GM12878 (cell line): ENCODE measurements at regions not wholly inside any gene's neighbourhood (a gene's known extent, or its start where the extent isn't known, plus 50 kb on each side); places are given as distances from the start of the nearest gene placed in this dataset.

Experiments
- ATAC-seq: fragments of 200-7000 bp; cut with Tn5 transposase; 3 replicates; pipeline ENCODE4 v1.9.1; 2020; ENCODE audit warnings: mild to moderate bottlenecking, moderate library complexity
- BruUV-seq: library from RNA; stranded (reverse); fragments of 400-500 nt; replicated peaks from 2 replicates; lab custom pipeline; 2021; lab: Mats Ljungman, UMichigan
- CTCF ChIA-PET: fragments of 300-600 bp; sonication (Branson Sonifier 250); formaldehyde crosslinking; extraction: SDS; loops from one replicate; lab custom pipeline; 2021; ENCODE audit warnings: inconsistent platforms; lab: Yijun Ruan, JAX
- POLR2A ChIA-PET: fragments of 350-600 bp; formaldehyde crosslinking; extraction: SDS; loops from one replicate; lab custom pipeline; 2021; ENCODE audit warnings: inconsistent platforms; lab: Charles Lee
- RAD21 ChIA-PET: fragments of 300-600 bp; sonication (Branson Sonifier 250); formaldehyde crosslinking; loops from one replicate; lab custom pipeline; 2023; ENCODE audit warnings: antibody characterized with exemption; ENCODE audit not compliant: unreplicated experiment; lab: Charles Lee
- SMC1A ChIA-PET: fragments of 300-600 bp; sonication (Branson Sonifier 250); formaldehyde crosslinking; loops from one replicate; lab custom pipeline; 2023; ENCODE audit not compliant: unreplicated experiment, uncharacterized antibody; lab: Charles Lee
- DNase-seq: peaks from one replicate; pipeline ENCODE4 v3.0.0-alpha.2; 2011; ENCODE audit warnings: low read depth, low spot score
- FAIRE-seq: peaks from 3 replicates; lab custom pipeline; 2011; peaks lifted over from hg19 to GRCh38; lab: Jason Lieb, UNC
- H2AFZ ChIP-seq: 2 replicates; pipeline ENCODE4 v1.6.0; 2011; ENCODE audit warnings: low read depth, low read length, control low read depth; ENCODE audit not compliant: control insufficient read depth
- H3K27ac ChIP-seq: 2 replicates; pipeline ENCODE4 v1.5.1; 2011; ENCODE audit warnings: control low read depth; ENCODE audit not compliant: control insufficient read depth, insufficient read depth
- H3K27me3 ChIP-seq, 2 experiments: replicated peaks in 1 of 2; 2 replicates each; pipeline versions ENCODE4 v1.6.0 to v1.6.1; 2011; ENCODE audit warnings: low read length in 1 of 2; ENCODE audit not compliant: control insufficient read depth in 2 of 2, insufficient read depth in 2 of 2
- H3K36me3 ChIP-seq, 2 experiments: 2 replicates each; pipeline ENCODE4 v1.5.1; 2011; ENCODE audit warnings: low read length in 1 of 2; ENCODE audit not compliant: control insufficient read depth in 2 of 2, insufficient read depth in 2 of 2
- H3K4me1 ChIP-seq: 2 replicates; pipeline ENCODE4 v1.6.1; 2011; ENCODE audit warnings: mild to moderate bottlenecking, low read length, moderate library complexity, mixed read lengths; ENCODE audit not compliant: control insufficient read depth, insufficient read depth
- H3K4me2 ChIP-seq: 2 replicates; pipeline ENCODE4 v1.6.0; 2011; ENCODE audit warnings: control low read depth; ENCODE audit not compliant: control insufficient read depth, insufficient read depth
- H3K4me3 ChIP-seq: fragments of 200-600 bp; sonication (generic); 2 replicates; pipeline ENCODE4 v1.5.1; 2016
- H3K79me2 ChIP-seq: 2 replicates; pipeline ENCODE4 v1.6.0; 2011; ENCODE audit warnings: low read length; ENCODE audit not compliant: control insufficient read depth, insufficient read depth
- H3K9ac ChIP-seq: 2 replicates; pipeline ENCODE4 v1.8.0; 2011; ENCODE audit warnings: low read length, control low read depth, mixed read lengths; ENCODE audit not compliant: control insufficient read depth, insufficient read depth
- H3K9me3 ChIP-seq: replicated peaks from 3 replicates; pipeline ENCODE4 v1.5.1; 2011; ENCODE audit warnings: mild to moderate bottlenecking, low read length; ENCODE audit not compliant: control insufficient read depth, insufficient read depth
- H4K20me1 ChIP-seq: 2 replicates; pipeline ENCODE4 v1.6.0; 2011; ENCODE audit not compliant: control insufficient read depth, insufficient read depth
- BACH1 ChIP-seq: fragments of 450-650 bp; IDR thresholded peaks from 2 replicates; pipeline ENCODE4 v1.6.1; 2017; ENCODE audit warnings: mild to moderate bottlenecking, borderline replicate concordance
- BCL3 ChIP-seq: IDR thresholded peaks from 2 replicates; pipeline ENCODE4 v1.6.1; 2011; ENCODE audit warnings: borderline replicate concordance, low read depth, mild to moderate bottlenecking, moderate library complexity, low read length; ENCODE audit not compliant: insufficient read depth, poor library complexity, severe bottlenecking
- CBX5 ChIP-seq: sonication (generic); IDR thresholded peaks from 2 replicates; pipeline ENCODE4 v1.6.1; 2016; ENCODE audit warnings: low read depth, moderate library complexity, mild to moderate bottlenecking, inconsistent platforms
- ESRRA ChIP-seq: IDR thresholded peaks from 2 replicates; pipeline ENCODE4 v1.6.1; 2012; ENCODE audit warnings: mild to moderate bottlenecking, low read length, improper control_type of control experiment
- FOXK2 ChIP-seq: fragments of 450-650 bp; IDR thresholded peaks from 2 replicates; pipeline ENCODE4 v1.6.1; 2017; ENCODE audit warnings: mild to moderate bottlenecking, moderate library complexity
- GABPA ChIP-seq: IDR thresholded peaks from 2 replicates; pipeline ENCODE4 v1.6.1; 2014; ENCODE audit warnings: antibody characterized with exemption, low read depth, mild to moderate bottlenecking, inconsistent platforms
- HCFC1 ChIP-seq: fragments of 150-350 bp; IDR thresholded peaks from 2 replicates; pipeline ENCODE4 v1.6.1; 2014; ENCODE audit warnings: low read length
- HDGF ChIP-seq: fragments of 450-650 bp; IDR thresholded peaks from 2 replicates; pipeline ENCODE4 v1.6.1; 2016; ENCODE audit warnings: antibody characterized with exemption
- IKZF1 ChIP-seq: fragments of 450-650 bp; conservative IDR thresholded peaks from 2 replicates; pipeline ENCODE4 v1.6.1; 2017; ENCODE audit warnings: antibody characterized with exemption, mild to moderate bottlenecking
- IRF5 ChIP-seq: fragments of 450-650 bp; IDR thresholded peaks from 2 replicates; pipeline ENCODE4 v1.6.1; 2017; ENCODE audit warnings: borderline replicate concordance
- MYC ChIP-seq: IDR thresholded peaks from 2 replicates; pipeline ENCODE4 v1.6.1; 2011; ENCODE audit warnings: mild to moderate bottlenecking, low read length, moderate library complexity, inconsistent platforms; ENCODE audit not compliant: insufficient read depth, insufficient replicate concordance, insufficient read length, severe bottlenecking
- NRF1 ChIP-seq: conservative IDR thresholded peaks from 2 replicates; pipeline ENCODE4 v1.6.1; 2011; ENCODE audit warnings: mild to moderate bottlenecking, low read depth, low read length, improper control_type of control experiment
- TCF12 ChIP-seq: IDR thresholded peaks from 2 replicates; pipeline ENCODE4 v1.6.1; 2011; ENCODE audit warnings: low read depth, mild to moderate bottlenecking, low read length
- ZNF622 ChIP-seq: fragments of 450-650 bp; IDR thresholded peaks from 2 replicates; pipeline ENCODE4 v1.6.1; 2017; ENCODE audit warnings: mild to moderate bottlenecking, inconsistent platforms
- ZSCAN29 ChIP-seq: fragments of 450-650 bp; IDR thresholded peaks from 2 replicates; pipeline ENCODE4 v1.6.1; 2017; ENCODE audit warnings: mild to moderate bottlenecking, moderate library complexity
- ZZZ3 ChIP-seq: IDR thresholded peaks from 2 replicates; pipeline ENCODE4 v1.6.1; 2011; ENCODE audit warnings: low read depth; ENCODE audit not compliant: control insufficient read depth, insufficient read length
- WGBS: methylation state at CpG from one replicate; pipeline ENCODE4 v1.1.6; 2016; ENCODE audit warnings: low lambda C conversion rate; ENCODE audit not compliant: insufficient replicate concordance, insufficient coverage; ENCODE audit errors: missing lambda C conversion rate; 5-methylcytosine and 5-hydroxymethylcytosine counted together
- in situ Hi-C: fragments of 300-500 bp; cut with MboI; formaldehyde crosslinking; loops from 9 replicates; pipeline ENCODE4 v1.14.3; 2018; ENCODE audit warnings: mixed read lengths
- intact Hi-C: fragments of 100-400 bp; cut with micrococcal nuclease; formaldehyde crosslinking; loops from one replicate; pipeline ENCODE4 v1.14.2; 2022; ENCODE audit not compliant: unreplicated experiment

- Histone ChIP-seq H3K9ac (no peak overlapping the region), H3K4me1 (no peaks in the 10 kb centered on the region), H3K9me3 (no peaks in the 10 kb centered on the region; the same call in 2 of the 3 replicates), H3K27ac (no peak overlapping the region), H3K4me3 (no peak overlapping the region), H2AFZ (no peak overlapping the region), H3K4me2 (no peak overlapping the region), H3K27me3 (no peaks in the 10 kb centered on the region), H4K20me1 (no peaks in the 10 kb centered on the region), H3K36me3 (no peaks in the 10 kb centered on the region), H3K79me2 (no peaks in the 10 kb centered on the region)
- 47% methylated on average over 9 of the region's 9 CpGs for WGBS
- SMC1A ChIA-PET = no interaction called here
- TF ChIP-seq BACH1 (no peak), IKZF1 (no peak), BCL3 (no peak), GABPA (no peak), ZSCAN29 (no peak), ESRRA (no peak), FOXK2 (no peak), NRF1 (no peak), IRF5 (no peak), CBX5 (no peak), TCF12 (no peak), HDGF (no peak), ZZZ3 (no peak), MYC (no peak), HCFC1 (no peak), ZNF622 (no peak)
- no TSS peak for BruUV-seq
- intact Hi-C loops = no loop called here
- RAD21 ChIA-PET = no interaction called here
- CTCF ChIA-PET = no interaction called here
- ATAC-seq (no peak), FAIRE-seq (no peak), DNase-seq (no peak)
- in situ Hi-C loops = no loop called here
- POLR2A ChIA-PET = no interaction called here
These were observed 180.9 kb upstream of the UBE3A start for GRCh38 chr15:25619761-25620160.
